SU-DHL-6 (cell line): ENCODE measurements at regions not wholly inside any gene's neighbourhood (a gene's known extent, or its start where the extent isn't known, plus 50 kb on each side); places are given as distances from the start of the nearest gene placed in this dataset.

Experiments used
- H2AFZ ChIP-seq: fragments of 200-600 bp; sonication (generic); 2 replicates; pipeline ENCODE4 v1.6.1; 2014; ENCODE audit warnings: low read depth, mild to moderate bottlenecking, moderate library complexity, mixed read lengths, antibody characterized with exemption, low read length; ENCODE audit not compliant: severe bottlenecking
- H3F3A ChIP-seq: fragments of 200-600 bp; shearing (Covaris generic); 2 replicates; pipeline ENCODE4 v1.6.0; 2016; ENCODE audit warnings: antibody characterized with exemption, mild to moderate bottlenecking; ENCODE audit not compliant: insufficient read depth
- H3K27ac ChIP-seq: fragments of 200-600 bp; sonication (generic); 2 replicates; pipeline ENCODE4 v1.5.1; 2016; ENCODE audit warnings: low read depth, mild to moderate bottlenecking, low read length, moderate library complexity, mixed read lengths
- H3K27me3 ChIP-seq: fragments of 200-600 bp; sonication (generic), shearing (Covaris generic); 2 replicates; pipeline ENCODE4 v1.6.0; 2014; ENCODE audit warnings: mild to moderate bottlenecking, low read length
- H3K36me3 ChIP-seq: fragments of 200-600 bp; sonication (generic); 2 replicates; pipeline ENCODE4 v1.6.1; 2014; ENCODE audit warnings: mild to moderate bottlenecking, low read length, mixed read lengths
- H3K4me2 ChIP-seq: fragments of 300-600, 200-600 bp; shearing (Covaris generic), sonication (generic); 2 replicates; pipeline ENCODE4 v1.6.0; 2014; ENCODE audit warnings: low read length, low read depth, mild to moderate bottlenecking; ENCODE audit not compliant: poor library complexity, severe bottlenecking
- H3K4me3 ChIP-seq: fragments of 200-600 bp; sonication (generic); 2 replicates; pipeline ENCODE4 v1.5.1; 2014; ENCODE audit warnings: antibody characterized with exemption, low read length, mild to moderate bottlenecking, mixed read lengths; ENCODE audit not compliant: insufficient read depth, poor library complexity, severe bottlenecking
- H3K79me2 ChIP-seq: fragments of 200-600 bp; sonication (generic); 2 replicates; pipeline ENCODE4 v1.6.1; 2014; ENCODE audit warnings: mild to moderate bottlenecking, low read length, moderate library complexity; ENCODE audit not compliant: insufficient read depth
- H3K9ac ChIP-seq: fragments of 200-600 bp; sonication (generic); 2 replicates; pipeline ENCODE4 v1.7.0; 2014; ENCODE audit warnings: mild to moderate bottlenecking, low read length
- H3K9me2 ChIP-seq: fragments of 200-600 bp; sonication (generic); replicated peaks from 2 replicates; pipeline ENCODE4 v1.6.1; 2014; ENCODE audit warnings: low read length; ENCODE audit not compliant: insufficient read depth
- H3K9me3 ChIP-seq: fragments of 200-600 bp; sonication (generic); 2 replicates; pipeline ENCODE4 v1.6.1; 2014; ENCODE audit warnings: low read length, mixed read lengths; ENCODE audit not compliant: insufficient read depth
- H4K20me1 ChIP-seq: fragments of 200-600 bp; sonication (generic); 2 replicates; pipeline ENCODE4 v1.6.1; 2014; ENCODE audit warnings: low read depth, mild to moderate bottlenecking, antibody characterized with exemption, low read length, moderate library complexity, mixed read lengths
- CTCF ChIP-seq: fragments of 200-600 bp; sonication (generic); IDR thresholded peaks from one replicate; pipeline ENCODE4 v1.5.1; 2017; ENCODE audit warnings: antibody characterized with exemption, mild to moderate bottlenecking, low read length, moderate library complexity; ENCODE audit not compliant: insufficient read depth, poor library complexity, severe bottlenecking
- EZH2phosphoT487 ChIP-seq: fragments of 200-600 bp; sonication (generic), shearing (Covaris generic); conservative IDR thresholded peaks from 2 replicates; pipeline ENCODE4 v1.6.1; 2018; ENCODE audit warnings: mild to moderate bottlenecking, antibody characterized with exemption, low read length, moderate library complexity, mixed read lengths

- TF ChIP-seq CTCF (no peak), EZH2phosphoT487 (no peak)
- Histone ChIP-seq H3K9ac (no peak overlapping the region), H4K20me1 (no peaks in the 10 kb centered on the region), H3K4me3 (no peak overlapping the region), H3K4me2 (no peak overlapping the region), H3K79me2 (no peaks in the 10 kb centered on the region), H3K27me3 (no peaks in the 10 kb centered on the region), H2AFZ (no peak overlapping the region), H3K9me2 (no peaks in the 10 kb centered on the region), H3K9me3 (no peaks in the 10 kb centered on the region), H3K36me3 (no peaks in the 10 kb centered on the region), H3K27ac (no peak overlapping the region), H3F3A (peaks cover 4% of the 10 kb centered on the region)
These were observed 102.4 kb downstream of the VCPKMT start for GRCh38 chr14:50013934-50014333.

- Histone ChIP-seq H3K9me2 (no peaks in the 10 kb centered on the region), H3K4me3 (no peak overlapping the region), H3K4me2 (no peak overlapping the region), H3K36me3 (no peaks in the 10 kb centered on the region), H3K27me3 (no peaks in the 10 kb centered on the region), H3F3A (no peaks in the 10 kb centered on the region), H4K20me1 (no peaks in the 10 kb centered on the region), H3K27ac (no peak overlapping the region), H3K9ac (no peak overlapping the region), H3K9me3 (peaks cover 6% of the 10 kb centered on the region; the same call in 1 of the 2 replicates), H2AFZ (no peak overlapping the region), H3K79me2 (no peaks in the 10 kb centered on the region)
- TF ChIP-seq CTCF (no peak), EZH2phosphoT487 (no peak)
These were observed 101.5 kb downstream of the VCPKMT start for GRCh38 chr14:50014809-50015430.

DNA sequence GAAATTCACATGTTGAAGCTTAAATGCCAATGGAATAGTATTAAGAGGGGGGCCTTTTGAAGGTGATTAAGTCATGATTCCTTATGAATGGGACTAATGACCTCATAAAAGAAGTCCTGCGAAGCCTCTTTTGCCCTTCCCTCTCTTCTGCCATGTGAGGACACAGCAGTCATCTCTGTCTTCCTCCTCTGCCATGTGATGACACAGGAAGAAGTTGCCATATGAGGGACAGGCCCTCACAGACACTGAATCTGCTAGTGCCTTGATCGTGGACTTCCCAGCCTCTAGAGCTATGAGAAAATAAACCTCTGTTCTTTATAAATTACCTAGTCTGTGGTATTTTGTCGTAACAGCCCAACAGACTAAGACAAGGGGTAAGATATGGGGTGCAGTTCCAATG lies 100.7 kb downstream of the VCPKMT start:
- H3K9me2 ChIP-seq, result no peaks in the 10 kb centered on the region
- H3K4me2 ChIP-seq, result no peak overlapping the region
- TF ChIP-seq CTCF, result no peak
- TF ChIP-seq EZH2phosphoT487, result no peak
- H3K27me3 ChIP-seq, result no peaks in the 10 kb centered on the region
- no peak overlapping the region for H3K27ac ChIP-seq
- H3K9ac ChIP-seq, result no peak overlapping the region
- no peaks in the 10 kb centered on the region for H3K79me2 ChIP-seq
- H3K9me3 ChIP-seq, result peaks cover 14% of the 10 kb centered on the region; the same call in 1 of the 2 replicates
- H3K4me3 ChIP-seq, result no peak overlapping the region
- H3F3A ChIP-seq, result no peaks in the 10 kb centered on the region
- no peaks in the 10 kb centered on the region for H4K20me1 ChIP-seq
- H3K36me3 ChIP-seq, result no peaks in the 10 kb centered on the region
- no peak overlapping the region for H2AFZ ChIP-seq
